ENCODE measurements at regions not wholly inside any gene's neighbourhood (a gene's known extent, or its start where the extent isn't known, plus 50 kb on each side); places are given as distances from the start of the nearest gene placed in this dataset.
A peak's percentile ranks its signal among the peaks of the same experiment; 100 is the strongest.

DNA sequence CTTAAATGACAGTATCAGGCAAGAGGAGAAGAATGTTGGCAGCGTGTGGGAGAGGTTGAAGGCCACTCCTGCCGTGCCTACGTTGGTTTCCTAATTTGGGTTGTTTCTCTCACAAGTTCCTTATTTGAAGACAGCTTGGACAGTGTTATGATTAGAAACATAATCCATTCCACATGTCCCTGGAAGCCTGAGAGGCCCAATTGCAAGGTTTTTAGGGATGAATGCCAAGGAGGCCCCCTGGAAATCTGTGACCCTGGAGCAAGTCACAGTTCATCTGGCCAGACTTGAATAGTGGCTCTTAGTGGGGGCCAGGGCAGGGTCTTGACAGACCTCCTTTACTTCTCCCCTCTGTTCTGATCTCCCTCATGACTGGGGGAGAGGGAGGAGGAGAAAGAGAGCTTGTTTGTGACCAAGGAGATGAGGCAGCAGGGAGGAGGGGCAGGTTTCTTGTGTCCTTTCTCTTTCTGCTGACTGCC is 584.4 kb upstream of the TBL1XR1 start:
- Histone ChIP-seq H3K27ac (ENCODE audit: low read depth in 1 of 2, low read length in 2 of 2) (peak overlapping the region in 1 of 2 donors; percentile 5), H3K9me3 (ENCODE audit: control insufficient read depth in 4 of 4, low read length in 3 of 4) (no peaks in the 10 kb centered on the region), H3K27me3 (ENCODE audit: control insufficient read depth in 4 of 4, insufficient read depth in 4 of 4, low read length in 3 of 4) (no peaks in the 10 kb centered on the region), H3K36me3 (ENCODE audit: control insufficient read depth in 4 of 4, insufficient read depth in 3 of 4, low read depth in 1 of 4, low read length in 3 of 4) (no peaks in the 10 kb centered on the region), H3K4me1 (ENCODE audit: control insufficient read depth in 4 of 4, insufficient read depth in 4 of 4, low read length in 3 of 4) (peaks cover 0 to 8% (median 4%) of the 10 kb centered on the region in 4 donors), H3K4me3 (ENCODE audit: low read depth in 1 of 3, low read length in 3 of 3) (no peak overlapping the region), H3K9ac (ENCODE audit: low read depth in 1 of 2, low read length in 2 of 2) (no peak overlapping the region)
- DNase-seq (ENCODE audit: low spot score), result no peak
- peak; percentile 17 for TF ChIP-seq SP1 (IDR thresholded peaks at IDR 0.05)
- no peak for TF ChIP-seq HNF4G (IDR thresholded peaks at IDR 0.05)
- peak; percentile 13 to 30 for TF ChIP-seq RXRA (IDR thresholded peaks at IDR 0.05)
- no peak for TF ChIP-seq GABPA (IDR thresholded peaks at IDR 0.05 in 1 of 2, conservative IDR thresholded peaks at IDR 0.05 in 1 of 2)
- peak; percentile 33 to 56 for TF ChIP-seq RAD21 (IDR thresholded peaks at IDR 0.05)
- TF ChIP-seq NR2F2 (IDR thresholded peaks at IDR 0.05), result peak; percentile 96
- 23% methylated on average over 3 of the region's 3 CpGs for WGBS

DNA sequence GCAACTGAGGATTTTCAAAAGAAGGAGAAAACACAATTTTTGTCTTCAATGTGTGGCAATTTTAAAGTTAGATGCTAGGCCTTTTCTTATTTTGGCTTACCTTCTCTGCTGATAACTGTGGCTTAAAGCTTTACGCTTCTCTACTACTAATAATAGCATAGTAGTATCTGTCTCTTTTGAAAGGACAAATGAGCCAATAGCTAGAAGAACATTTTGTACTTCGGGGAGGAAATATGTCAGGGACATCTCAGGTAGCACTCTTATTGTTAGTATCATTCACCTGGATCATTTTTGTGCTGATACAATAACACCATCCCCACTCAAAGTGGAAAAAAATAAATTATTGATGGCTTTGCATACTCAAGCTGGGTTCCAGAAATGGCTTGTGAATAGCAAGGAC is 586.1 kb upstream of the TBL1XR1 start:
- Histone ChIP-seq H3K4me1 (ENCODE audit: control insufficient read depth in 4 of 4, insufficient read depth in 4 of 4, low read length in 3 of 4) (peaks cover 0 to 8% (median 4%) of the 10 kb centered on the region in 4 donors), H3K27ac (ENCODE audit: low read depth in 1 of 2, low read length in 2 of 2) (no peak overlapping the region), H3K4me3 (ENCODE audit: low read depth in 1 of 3, low read length in 3 of 3) (no peak overlapping the region), H3K9ac (ENCODE audit: low read depth in 1 of 2, low read length in 2 of 2) (no peak overlapping the region), H3K27me3 (ENCODE audit: control insufficient read depth in 4 of 4, insufficient read depth in 4 of 4, low read length in 3 of 4) (no peaks in the 10 kb centered on the region), H3K36me3 (ENCODE audit: control insufficient read depth in 4 of 4, insufficient read depth in 3 of 4, low read depth in 1 of 4, low read length in 3 of 4) (no peaks in the 10 kb centered on the region), H3K9me3 (ENCODE audit: control insufficient read depth in 4 of 4, low read length in 3 of 4) (no peaks in the 10 kb centered on the region)
- WGBS, result 97% methylated on average over 2 of the region's 2 CpGs
- TF ChIP-seq SP1 (IDR thresholded peaks at IDR 0.05) (no peak), HNF4G (IDR thresholded peaks at IDR 0.05) (no peak), JUND (IDR thresholded peaks at IDR 0.05) (no peak), FOXA2 (IDR thresholded peaks at IDR 0.05) (no peak), NR2F2 (IDR thresholded peaks at IDR 0.05) (no peak), RAD21 (IDR thresholded peaks at IDR 0.05) (no peak), HNF4A (conservative IDR thresholded peaks at IDR 0.05) (no peak), RXRA (IDR thresholded peaks at IDR 0.05) (no peak), GABPA (IDR thresholded peaks at IDR 0.05 in 1 of 2, conservative IDR thresholded peaks at IDR 0.05 in 1 of 2) (no peak)
- TF ChIP-seq, protein P1, sequence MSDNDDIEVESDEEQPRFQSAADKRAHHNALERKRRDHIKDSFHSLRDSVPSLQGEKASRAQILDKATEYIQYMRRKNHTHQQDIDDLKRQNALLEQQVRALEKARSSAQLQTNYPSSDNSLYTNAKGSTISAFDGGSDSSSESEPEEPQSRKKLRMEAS (IDR thresholded peaks at IDR 0.05), result no peak
- TF ChIP-seq, protein P2, sequence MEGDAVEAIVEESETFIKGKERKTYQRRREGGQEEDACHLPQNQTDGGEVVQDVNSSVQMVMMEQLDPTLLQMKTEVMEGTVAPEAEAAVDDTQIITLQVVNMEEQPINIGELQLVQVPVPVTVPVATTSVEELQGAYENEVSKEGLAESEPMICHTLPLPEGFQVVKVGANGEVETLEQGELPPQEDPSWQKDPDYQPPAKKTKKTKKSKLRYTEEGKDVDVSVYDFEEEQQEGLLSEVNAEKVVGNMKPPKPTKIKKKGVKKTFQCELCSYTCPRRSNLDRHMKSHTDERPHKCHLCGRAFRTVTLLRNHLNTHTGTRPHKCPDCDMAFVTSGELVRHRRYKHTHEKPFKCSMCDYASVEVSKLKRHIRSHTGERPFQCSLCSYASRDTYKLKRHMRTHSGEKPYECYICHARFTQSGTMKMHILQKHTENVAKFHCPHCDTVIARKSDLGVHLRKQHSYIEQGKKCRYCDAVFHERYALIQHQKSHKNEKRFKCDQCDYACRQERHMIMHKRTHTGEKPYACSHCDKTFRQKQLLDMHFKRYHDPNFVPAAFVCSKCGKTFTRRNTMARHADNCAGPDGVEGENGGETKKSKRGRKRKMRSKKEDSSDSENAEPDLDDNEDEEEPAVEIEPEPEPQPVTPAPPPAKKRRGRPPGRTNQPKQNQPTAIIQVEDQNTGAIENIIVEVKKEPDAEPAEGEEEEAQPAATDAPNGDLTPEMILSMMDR (IDR thresholded peaks at IDR 0.05; ENCODE audit: low read depth, low read length, missing input control), result no peak
- no peak for DNase-seq (ENCODE audit: low spot score)

DNA sequence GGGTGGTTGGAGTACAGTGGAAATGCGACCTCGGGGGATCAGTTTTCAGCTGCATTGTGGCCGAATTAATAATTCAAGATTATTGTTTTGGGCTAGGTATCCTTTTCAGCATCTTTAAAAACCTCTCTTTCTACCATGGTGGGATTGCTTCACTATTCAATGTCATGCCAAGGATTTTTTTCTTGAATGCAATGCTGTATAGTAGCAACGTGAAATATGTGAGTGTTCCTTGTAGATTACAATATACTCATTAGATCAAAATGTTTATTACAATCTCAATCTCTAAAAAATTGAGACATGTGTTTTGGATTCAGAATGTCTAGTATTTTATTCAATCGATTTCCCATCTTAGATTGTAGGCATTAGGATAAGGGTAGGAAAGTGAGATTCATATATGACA is 586.5 kb upstream of the TBL1XR1 start:
- no peak for TF ChIP-seq FOXA2 (IDR thresholded peaks at IDR 0.05)
- no peak for TF ChIP-seq FOXA1 (IDR thresholded peaks at IDR 0.05)
- no peak for TF ChIP-seq TAF1 (conservative IDR thresholded peaks at IDR 0.05)
- TF ChIP-seq HNF4A (conservative IDR thresholded peaks at IDR 0.05), result no peak
- H3K4me3 ChIP-seq (ENCODE audit: low read depth in 1 of 3, low read length in 3 of 3), result no peak overlapping the region
- H3K27ac ChIP-seq (ENCODE audit: low read depth in 1 of 2, low read length in 2 of 2), result no peak overlapping the region
- DNase-seq (ENCODE audit: low spot score), result no peak
- H3K9ac ChIP-seq (ENCODE audit: low read depth in 1 of 2, low read length in 2 of 2), result no peak overlapping the region
- no peaks in the 10 kb centered on the region for H3K9me3 ChIP-seq (ENCODE audit: control insufficient read depth in 4 of 4, low read length in 3 of 4)
- H3K36me3 ChIP-seq (ENCODE audit: control insufficient read depth in 4 of 4, insufficient read depth in 3 of 4, low read depth in 1 of 4, low read length in 3 of 4), result no peaks in the 10 kb centered on the region
- H3K27me3 ChIP-seq (ENCODE audit: control insufficient read depth in 4 of 4, insufficient read depth in 4 of 4, low read length in 3 of 4), result no peaks in the 10 kb centered on the region
- H3K4me1 ChIP-seq (ENCODE audit: control insufficient read depth in 4 of 4, insufficient read depth in 4 of 4, low read length in 3 of 4), result peaks cover 0 to 8% (median 4%) of the 10 kb centered on the region in 4 donors
- WGBS, result 95% methylated on average over 5 of the region's 5 CpGs
